ENCODE measurements at regions not wholly inside any gene's neighbourhood (a gene's known extent, or its start where the extent isn't known, plus 50 kb on each side); places are given as distances from the start of the nearest gene placed in this dataset.

DNA sequence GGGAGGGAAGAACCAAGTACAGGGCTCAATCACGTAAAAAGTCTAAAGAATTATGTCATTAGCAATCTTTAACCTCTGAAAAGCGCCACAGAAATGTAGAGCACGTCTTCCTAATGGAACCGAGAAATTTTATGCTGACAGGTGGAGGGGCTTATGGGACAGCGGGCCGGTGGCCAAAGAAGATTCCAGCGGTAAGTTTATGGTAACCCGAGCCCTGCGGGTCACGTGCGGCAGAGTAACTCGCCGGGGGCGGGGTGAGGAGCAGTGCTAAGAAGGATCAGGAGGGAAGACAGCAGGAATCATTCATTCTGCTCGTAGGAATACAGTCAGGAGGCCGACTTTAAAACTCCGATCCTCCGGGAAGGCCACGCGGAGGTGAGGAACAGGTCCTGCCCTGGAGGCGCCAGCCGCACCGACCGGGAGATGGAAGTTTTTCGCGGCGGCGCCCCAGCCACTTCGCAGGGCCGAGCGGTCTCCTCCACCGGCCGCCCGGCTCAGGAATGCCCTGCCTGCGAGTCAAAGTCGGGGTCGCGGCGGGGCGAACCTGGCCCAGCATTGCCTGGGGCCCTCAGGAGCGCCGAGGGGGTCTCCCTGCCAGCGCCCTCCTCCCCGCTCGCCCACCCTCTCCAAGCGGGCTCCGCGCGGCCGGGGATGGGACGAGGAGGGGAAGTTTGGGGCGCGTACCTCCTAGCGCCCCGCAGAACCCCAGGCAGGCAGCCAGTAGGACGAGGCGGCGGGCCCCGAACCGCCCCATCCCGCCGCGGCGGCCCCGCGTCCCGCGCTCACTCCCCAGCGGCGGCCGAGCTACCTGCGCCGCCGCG lies 101.8 kb downstream of the ESM1 start:
- H3K4me3 ChIP-seq (ENCODE audit: low read depth in 1 of 2, low read length in 2 of 2): peak overlapping the region; percentile 30 to 71
- peaks cover 5% of the 10 kb centered on the region for H3K27me3 ChIP-seq (ENCODE audit: low read depth, low read length)
- no peaks in the 10 kb centered on the region for H3K36me3 ChIP-seq (ENCODE audit: control insufficient read depth in 1 of 2, insufficient read depth in 2 of 2, low read length in 2 of 2)
- H3K27ac ChIP-seq (ENCODE audit: low read length): peak overlapping the region; percentile 28
- H3K9me3 ChIP-seq (ENCODE audit: control insufficient read depth in 1 of 2, low read length in 2 of 2): no peaks in the 10 kb centered on the region
- H3K4me1 ChIP-seq (ENCODE audit: control insufficient read depth in 1 of 2, insufficient read depth in 2 of 2, low read length in 2 of 2): peaks cover 0 to 7% of the 10 kb centered on the region in 2 donors

DNA sequence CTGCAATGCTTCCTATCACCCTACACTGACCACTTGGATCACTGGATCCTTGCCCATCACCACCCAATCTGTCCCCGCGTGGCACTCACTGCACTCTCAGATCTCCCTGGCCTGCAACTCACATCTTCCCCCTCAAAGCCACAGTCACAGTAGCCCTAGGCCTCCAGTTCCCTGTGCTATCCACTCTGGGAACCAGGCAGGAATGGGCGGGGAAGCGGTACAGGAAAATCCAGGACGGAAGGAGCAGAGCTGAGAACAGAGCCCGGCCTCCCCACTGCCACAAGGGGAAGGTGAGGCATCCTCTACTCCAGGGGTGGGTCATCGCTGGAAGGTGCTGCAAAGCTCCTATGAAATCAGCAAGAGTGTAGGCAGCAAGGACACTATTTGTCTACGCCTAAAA lies 102.6 kb downstream of the ESM1 start:
- Histone ChIP-seq H3K9me3 (ENCODE audit: control insufficient read depth in 1 of 2, low read length in 2 of 2) (no peaks in the 10 kb centered on the region), H3K4me3 (ENCODE audit: low read depth in 1 of 2, low read length in 2 of 2) (peak overlapping the region; percentile 30 to 71), H3K27me3 (ENCODE audit: low read depth, low read length) (peaks cover 5% of the 10 kb centered on the region), H3K27ac (ENCODE audit: low read length) (peak overlapping the region; percentile 28), H3K4me1 (ENCODE audit: control insufficient read depth in 1 of 2, insufficient read depth in 2 of 2, low read length in 2 of 2) (peaks cover 0 to 7% of the 10 kb centered on the region in 2 donors), H3K36me3 (ENCODE audit: control insufficient read depth in 1 of 2, insufficient read depth in 2 of 2, low read length in 2 of 2) (no peaks in the 10 kb centered on the region)

GRCh38 chr5:54882101-54882500 lies 103.3 kb downstream of the ESM1 start:
- peaks cover 0 to 7% of the 10 kb centered on the region in 2 donors for H3K4me1 ChIP-seq (ENCODE audit: control insufficient read depth in 1 of 2, insufficient read depth in 2 of 2, low read length in 2 of 2)
- H3K27ac ChIP-seq (ENCODE audit: low read length): no peak overlapping the region
- no peak overlapping the region for H3K4me3 ChIP-seq (ENCODE audit: low read depth in 1 of 2, low read length in 2 of 2)
- H3K9me3 ChIP-seq (ENCODE audit: control insufficient read depth in 1 of 2, low read length in 2 of 2): no peaks in the 10 kb centered on the region
- H3K36me3 ChIP-seq (ENCODE audit: control insufficient read depth in 1 of 2, insufficient read depth in 2 of 2, low read length in 2 of 2): no peaks in the 10 kb centered on the region
- peaks cover 5% of the 10 kb centered on the region for H3K27me3 ChIP-seq (ENCODE audit: low read depth, low read length)

DNA sequence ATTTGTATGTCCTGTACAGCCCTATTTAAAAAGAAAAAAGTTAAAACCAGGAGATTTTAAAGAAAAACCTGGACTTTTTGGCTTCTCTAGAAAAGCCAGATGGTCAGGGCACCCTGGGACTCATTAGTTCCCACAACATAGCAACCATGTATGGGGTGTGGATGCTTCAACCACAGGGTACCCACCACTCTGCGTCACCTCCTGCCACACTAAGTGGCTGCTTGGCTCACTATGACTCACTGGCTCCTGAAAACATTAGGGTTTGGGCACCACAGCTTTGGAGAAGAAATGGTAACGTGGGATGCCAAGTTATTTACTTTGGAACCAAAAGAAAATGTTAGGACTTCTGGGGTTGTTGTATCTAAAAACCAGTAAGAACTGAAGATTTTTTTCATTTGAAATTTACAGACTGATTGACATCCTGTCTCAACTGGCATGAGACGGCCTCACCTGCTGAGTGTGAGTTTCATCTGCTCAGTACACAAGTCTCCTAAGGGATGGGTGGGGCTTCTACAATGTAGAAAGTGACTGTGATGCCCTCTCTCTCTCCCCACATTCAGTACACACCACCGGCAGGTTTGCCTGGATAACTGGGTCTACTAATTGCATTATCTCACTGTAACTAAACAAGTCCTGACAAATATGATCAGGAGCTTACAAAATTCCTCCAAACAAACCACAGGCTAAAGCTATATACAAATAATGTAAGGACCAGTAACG lies 103.9 kb downstream of the ESM1 start:
- H3K4me1 ChIP-seq (ENCODE audit: control insufficient read depth in 1 of 2, insufficient read depth in 2 of 2, low read length in 2 of 2): peaks cover 0 to 7% of the 10 kb centered on the region in 2 donors
- no peak overlapping the region for H3K4me3 ChIP-seq (ENCODE audit: low read depth in 1 of 2, low read length in 2 of 2)
- H3K27me3 ChIP-seq (ENCODE audit: low read depth, low read length): peaks cover 5% of the 10 kb centered on the region
- no peaks in the 10 kb centered on the region for H3K9me3 ChIP-seq (ENCODE audit: control insufficient read depth in 1 of 2, low read length in 2 of 2)
- no peak overlapping the region for H3K27ac ChIP-seq (ENCODE audit: low read length)
- H3K36me3 ChIP-seq (ENCODE audit: control insufficient read depth in 1 of 2, insufficient read depth in 2 of 2, low read length in 2 of 2): no peaks in the 10 kb centered on the region

GRCh38 chr5:54876976-54877375 lies 108.4 kb downstream of the ESM1 start:
- no peaks in the 10 kb centered on the region for H3K9me3 ChIP-seq (ENCODE audit: control insufficient read depth in 1 of 2, low read length in 2 of 2)
- no peak overlapping the region for H3K4me3 ChIP-seq (ENCODE audit: low read depth in 1 of 2, low read length in 2 of 2)
- no peak overlapping the region for H3K27ac ChIP-seq (ENCODE audit: low read length)
- H3K4me1 ChIP-seq (ENCODE audit: control insufficient read depth in 1 of 2, insufficient read depth in 2 of 2, low read length in 2 of 2): no peaks in the 10 kb centered on the region
- H3K27me3 ChIP-seq (ENCODE audit: low read depth, low read length): no peaks in the 10 kb centered on the region
- H3K36me3 ChIP-seq (ENCODE audit: control insufficient read depth in 1 of 2, insufficient read depth in 2 of 2, low read length in 2 of 2): no peaks in the 10 kb centered on the region

DNA sequence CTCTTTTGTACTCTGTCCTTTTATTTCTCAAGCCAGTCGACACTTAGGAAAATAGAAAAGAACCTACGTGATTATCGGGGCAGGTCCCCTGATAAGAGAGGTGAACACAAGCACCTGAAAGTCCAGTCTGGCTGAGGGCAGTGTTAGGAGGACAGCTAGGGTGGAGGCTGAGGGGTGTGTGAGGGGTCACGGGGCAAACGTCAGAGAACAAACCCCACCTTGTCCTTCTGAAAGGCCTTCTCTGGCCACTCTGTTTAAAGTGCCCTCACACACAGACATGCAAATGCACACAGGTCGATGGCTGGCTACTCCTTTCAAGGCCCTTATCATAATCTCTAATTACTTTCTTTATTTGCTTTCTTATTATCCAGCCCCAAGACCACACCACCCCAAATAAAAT lies 108.8 kb downstream of the ESM1 start:
- H3K27ac ChIP-seq (ENCODE audit: low read length): no peak overlapping the region

GRCh38 chr5:54874337-54875021 lies 110.9 kb downstream of the ESM1 start:
- Histone ChIP-seq H3K4me1 (ENCODE audit: control insufficient read depth in 1 of 2, insufficient read depth in 2 of 2, low read length in 2 of 2) (no peaks in the 10 kb centered on the region), H3K4me3 (ENCODE audit: low read depth in 1 of 2, low read length in 2 of 2) (no peak overlapping the region), H3K9me3 (ENCODE audit: control insufficient read depth in 1 of 2, low read length in 2 of 2) (no peaks in the 10 kb centered on the region), H3K27ac (ENCODE audit: low read length) (no peak overlapping the region), H3K27me3 (ENCODE audit: low read depth, low read length) (no peaks in the 10 kb centered on the region), H3K36me3 (ENCODE audit: control insufficient read depth in 1 of 2, insufficient read depth in 2 of 2, low read length in 2 of 2) (no peaks in the 10 kb centered on the region)

More for the DNA sequence above, 108.8 kb downstream of the ESM1 start:
- Histone ChIP-seq H3K9me3 (ENCODE audit: control insufficient read depth in 1 of 2, low read length in 2 of 2) (no peaks in the 10 kb centered on the region), H3K27me3 (ENCODE audit: low read depth, low read length) (no peaks in the 10 kb centered on the region), H3K4me1 (ENCODE audit: control insufficient read depth in 1 of 2, insufficient read depth in 2 of 2, low read length in 2 of 2) (no peaks in the 10 kb centered on the region), H3K36me3 (ENCODE audit: control insufficient read depth in 1 of 2, insufficient read depth in 2 of 2, low read length in 2 of 2) (no peaks in the 10 kb centered on the region), H3K4me3 (ENCODE audit: low read depth in 1 of 2, low read length in 2 of 2) (no peak overlapping the region)

DNA sequence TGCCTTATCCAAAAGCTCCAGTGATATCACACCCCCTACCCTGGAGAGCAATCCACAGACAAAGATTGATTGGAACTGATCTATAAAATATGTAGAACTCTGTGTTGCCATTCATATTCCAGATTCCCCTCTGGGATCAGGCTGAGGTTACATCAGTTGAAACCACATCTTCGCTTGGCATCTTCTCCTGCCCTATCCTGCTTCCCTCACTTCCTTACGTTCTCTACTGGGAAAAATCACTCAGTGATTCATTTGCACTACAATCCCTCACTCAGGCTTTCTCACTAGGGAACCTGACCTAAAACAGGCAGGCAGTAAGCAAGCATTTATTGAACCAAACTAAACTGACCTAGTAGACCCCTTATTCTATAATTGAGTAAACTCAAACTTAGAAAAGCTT lies 111.7 kb downstream of the ESM1 start:
- Histone ChIP-seq H3K9me3 (ENCODE audit: control insufficient read depth in 1 of 2, low read length in 2 of 2) (no peaks in the 10 kb centered on the region), H3K4me1 (ENCODE audit: control insufficient read depth in 1 of 2, insufficient read depth in 2 of 2, low read length in 2 of 2) (no peaks in the 10 kb centered on the region), H3K27ac (ENCODE audit: low read length) (no peak overlapping the region), H3K36me3 (ENCODE audit: control insufficient read depth in 1 of 2, insufficient read depth in 2 of 2, low read length in 2 of 2) (no peaks in the 10 kb centered on the region), H3K27me3 (ENCODE audit: low read depth, low read length) (no peaks in the 10 kb centered on the region), H3K4me3 (ENCODE audit: low read depth in 1 of 2, low read length in 2 of 2) (no peak overlapping the region)

DNA sequence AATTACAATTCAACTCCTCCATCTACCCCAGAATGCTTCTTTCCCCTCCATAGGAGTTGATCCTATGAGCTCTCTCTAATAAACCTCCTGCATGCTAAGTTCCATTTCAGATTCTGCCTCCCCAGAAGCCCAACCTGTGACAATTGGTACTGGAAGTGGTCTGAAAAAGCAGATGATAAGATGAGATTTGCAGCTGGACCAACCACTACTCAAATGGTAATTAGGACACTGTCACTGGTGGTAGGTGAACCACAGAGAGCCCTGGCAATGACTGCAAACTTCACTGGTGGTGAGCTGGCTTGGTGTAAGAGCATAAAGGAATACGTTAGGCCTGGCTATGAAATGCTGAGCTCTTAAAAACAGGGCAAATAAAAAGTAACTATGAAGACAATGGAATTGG lies 112.6 kb downstream of the ESM1 start:
- H3K4me1 ChIP-seq (ENCODE audit: control insufficient read depth in 1 of 2, insufficient read depth in 2 of 2, low read length in 2 of 2): no peaks in the 10 kb centered on the region
- no peaks in the 10 kb centered on the region for H3K36me3 ChIP-seq (ENCODE audit: control insufficient read depth in 1 of 2, insufficient read depth in 2 of 2, low read length in 2 of 2)
- H3K27ac ChIP-seq (ENCODE audit: low read length): no peak overlapping the region
- H3K4me3 ChIP-seq (ENCODE audit: low read depth in 1 of 2, low read length in 2 of 2): no peak overlapping the region
- no peaks in the 10 kb centered on the region for H3K27me3 ChIP-seq (ENCODE audit: low read depth, low read length)
- H3K9me3 ChIP-seq (ENCODE audit: control insufficient read depth in 1 of 2, low read length in 2 of 2): no peaks in the 10 kb centered on the region

GRCh38 chr5:54870271-54870670 lies 115.1 kb downstream of the ESM1 start:
- Histone ChIP-seq H3K36me3 (ENCODE audit: control insufficient read depth in 1 of 2, insufficient read depth in 2 of 2, low read length in 2 of 2) (no peaks in the 10 kb centered on the region), H3K4me1 (ENCODE audit: control insufficient read depth in 1 of 2, insufficient read depth in 2 of 2, low read length in 2 of 2) (no peaks in the 10 kb centered on the region), H3K27me3 (ENCODE audit: low read depth, low read length) (no peaks in the 10 kb centered on the region), H3K9me3 (ENCODE audit: control insufficient read depth in 1 of 2, low read length in 2 of 2) (no peaks in the 10 kb centered on the region), H3K27ac (ENCODE audit: low read length) (no peak overlapping the region), H3K4me3 (ENCODE audit: low read depth in 1 of 2, low read length in 2 of 2) (no peak overlapping the region)

DNA sequence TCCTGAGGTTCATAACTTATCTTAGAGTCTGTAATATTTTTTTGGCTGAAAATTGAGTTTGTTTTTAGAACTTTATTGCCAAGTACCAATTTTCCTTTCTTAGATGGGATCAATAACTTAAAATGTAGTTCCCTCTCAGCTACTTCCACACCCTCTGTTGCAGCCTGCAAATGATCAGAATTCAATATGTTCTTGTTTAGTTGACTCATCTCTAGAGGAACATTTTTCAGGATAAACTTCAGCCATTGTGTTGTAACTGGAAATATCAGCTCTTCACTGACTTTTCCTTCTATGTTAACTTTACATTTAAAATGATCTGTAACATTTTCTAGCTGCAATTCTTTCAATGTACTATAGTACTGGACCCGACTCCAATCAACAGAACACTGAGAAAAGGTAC lies 115.7 kb downstream of the ESM1 start:
- no peak overlapping the region for H3K27ac ChIP-seq (ENCODE audit: low read length)

More for the DNA sequence above, 115.7 kb downstream of the ESM1 start:
- no peaks in the 10 kb centered on the region for H3K36me3 ChIP-seq (ENCODE audit: control insufficient read depth in 1 of 2, insufficient read depth in 2 of 2, low read length in 2 of 2)
- no peaks in the 10 kb centered on the region for H3K9me3 ChIP-seq (ENCODE audit: control insufficient read depth in 1 of 2, low read length in 2 of 2)
- no peaks in the 10 kb centered on the region for H3K4me1 ChIP-seq (ENCODE audit: control insufficient read depth in 1 of 2, insufficient read depth in 2 of 2, low read length in 2 of 2)
- no peaks in the 10 kb centered on the region for H3K27me3 ChIP-seq (ENCODE audit: low read depth, low read length)
- no peak overlapping the region for H3K4me3 ChIP-seq (ENCODE audit: low read depth in 1 of 2, low read length in 2 of 2)
